ENCODE measurements at regions not wholly inside any gene's neighbourhood (a gene's known extent, or its start where the extent isn't known, plus 50 kb on each side); places are given as distances from the start of the nearest gene placed in this dataset.

DNA sequence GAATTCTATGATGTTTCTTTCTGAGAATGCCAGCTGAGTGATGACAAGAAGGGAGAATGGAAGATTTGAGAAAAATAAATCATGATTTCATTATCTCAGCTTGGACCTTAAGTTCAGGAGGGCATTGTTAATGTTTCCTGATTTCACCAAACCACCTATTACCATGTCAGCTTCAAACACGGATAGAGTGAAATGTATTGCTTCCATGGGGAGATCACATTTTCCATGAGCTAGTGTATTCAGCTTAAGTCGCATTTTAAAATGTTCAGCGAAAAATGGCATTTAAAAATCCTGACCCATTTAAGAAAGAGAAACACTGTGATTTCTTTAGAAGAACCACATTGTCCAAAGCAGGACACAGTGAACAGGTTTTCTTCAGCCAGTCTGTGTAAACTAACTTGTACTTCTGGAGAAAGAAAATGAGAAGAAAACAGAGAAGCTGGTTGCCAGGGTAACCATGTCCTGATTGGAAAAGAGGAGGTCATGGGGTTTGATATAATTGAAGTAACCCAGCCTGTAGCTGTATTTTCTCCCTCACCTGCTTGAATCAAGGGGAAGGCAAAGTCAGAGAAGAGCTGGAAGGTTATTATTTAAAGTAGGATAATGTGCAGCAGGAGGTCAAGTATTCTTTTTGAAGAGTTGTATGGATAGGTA is 684.1 kb upstream of the NRSN1 start (continued):
- TF ChIP-seq, protein P1, sequence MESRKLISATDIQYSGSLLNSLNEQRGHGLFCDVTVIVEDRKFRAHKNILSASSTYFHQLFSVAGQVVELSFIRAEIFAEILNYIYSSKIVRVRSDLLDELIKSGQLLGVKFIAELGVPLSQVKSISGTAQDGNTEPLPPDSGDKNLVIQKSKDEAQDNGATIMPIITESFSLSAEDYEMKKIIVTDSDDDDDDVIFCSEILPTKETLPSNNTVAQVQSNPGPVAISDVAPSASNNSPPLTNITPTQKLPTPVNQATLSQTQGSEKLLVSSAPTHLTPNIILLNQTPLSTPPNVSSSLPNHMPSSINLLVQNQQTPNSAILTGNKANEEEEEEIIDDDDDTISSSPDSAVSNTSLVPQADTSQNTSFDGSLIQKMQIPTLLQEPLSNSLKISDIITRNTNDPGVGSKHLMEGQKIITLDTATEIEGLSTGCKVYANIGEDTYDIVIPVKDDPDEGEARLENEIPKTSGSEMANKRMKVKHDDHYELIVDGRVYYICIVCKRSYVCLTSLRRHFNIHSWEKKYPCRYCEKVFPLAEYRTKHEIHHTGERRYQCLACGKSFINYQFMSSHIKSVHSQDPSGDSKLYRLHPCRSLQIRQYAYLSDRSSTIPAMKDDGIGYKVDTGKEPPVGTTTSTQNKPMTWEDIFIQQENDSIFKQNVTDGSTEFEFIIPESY (IDR thresholded peaks at IDR 0.05; ENCODE audit: extremely low read depth, insufficient replicate concordance, low read length), result no peak

DNA sequence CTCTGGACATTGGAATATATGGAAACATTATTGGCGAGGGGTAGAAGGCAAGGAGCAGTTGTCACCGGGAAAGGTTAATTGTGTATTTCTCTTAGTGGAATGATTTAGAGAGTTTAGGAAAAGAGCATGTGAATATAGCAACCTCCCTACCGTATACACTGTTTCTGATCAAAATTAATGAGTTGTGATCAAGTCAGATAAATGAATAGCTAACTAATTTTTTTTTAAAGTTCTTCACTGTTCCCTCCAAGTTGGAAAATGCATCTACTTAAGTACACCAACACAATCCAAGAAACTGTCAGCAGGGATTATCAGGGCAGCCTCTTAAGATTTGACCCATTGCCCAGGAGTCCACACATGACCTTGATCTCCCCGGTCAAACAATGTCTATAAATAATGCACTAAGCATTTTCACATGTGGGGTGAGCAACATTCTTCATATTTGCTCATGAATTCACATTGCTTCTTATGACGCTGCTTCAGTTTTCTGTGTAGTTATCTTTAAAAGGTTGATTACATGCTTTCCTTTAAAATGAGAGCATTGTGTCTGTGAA is 680.8 kb upstream of the NRSN1 start:
- no peaks in the 10 kb centered on the region for H3K36me3 ChIP-seq (ENCODE audit: control insufficient read depth in 1 of 2, insufficient read depth in 2 of 2, low read length in 2 of 2)
- DNase-seq (ENCODE audit: low read depth, low spot score) (no peak), ATAC-seq (no peak)
- H3K4me1 ChIP-seq (ENCODE audit: control insufficient read depth in 1 of 2, insufficient read depth in 2 of 2, low read length in 2 of 2), result no peaks in the 10 kb centered on the region
- ChIA-PET POLR2A (no interaction called here), RAD21 (ENCODE audit: low non-redundant PET in 1 of 2, low total read pairs in 2 of 2, uncharacterized antibody in 2 of 2, unreplicated experiment in 2 of 2) (no interaction called here), CTCF (no interaction called here)
- TF ChIP-seq, protein P1 (IDR thresholded peaks at IDR 0.05; ENCODE audit: extremely low read depth, insufficient replicate concordance, low read length), result no peak
- no peak for TF ChIP-seq POLR2AphosphoS5 (IDR thresholded peaks at IDR 0.05; ENCODE audit: low read depth, low read length)
- no peak overlapping the region for H2AFZ ChIP-seq (ENCODE audit: low read depth, low read length, poor library complexity, severe bottlenecking)
- intact Hi-C loops (cut with micrococcal nuclease), result no loop called here
- H3K9me3 ChIP-seq (ENCODE audit: control insufficient read depth in 1 of 2, insufficient read depth in 1 of 2, low read depth in 1 of 2, low read length in 2 of 2), result peaks cover 0 to 4% of the 10 kb centered on the region in 2 experiments; a peak in 2 of 4 replicates
- H3K27me3 ChIP-seq (ENCODE audit: insufficient read depth, low read length), result no peaks in the 10 kb centered on the region
- H3K4me2 ChIP-seq (ENCODE audit: low read length), result no peak overlapping the region
- no peak overlapping the region for H3K4me3 ChIP-seq (replicated peaks in 1 of 2; ENCODE audit: low read depth in 1 of 2, low read length in 2 of 2)
- H3K9me2 ChIP-seq (ENCODE audit: insufficient read depth), result no peaks in the 10 kb centered on the region
- H3K9ac ChIP-seq (ENCODE audit: low read length), result no peak overlapping the region
- BruUV-seq (replicated peaks), result no TSS peak
- H3K79me2 ChIP-seq (ENCODE audit: insufficient read depth, low read length), result no peaks in the 10 kb centered on the region
- no peak overlapping the region for H3K27ac ChIP-seq (ENCODE audit: low read depth, low read length)
- no peaks in the 10 kb centered on the region for H4K20me1 ChIP-seq (ENCODE audit: insufficient read depth)
